SK-N-SH (cell line): ENCODE measurements at regions not wholly inside any gene's neighbourhood (a gene's known extent, or its start where the extent isn't known, plus 50 kb on each side); places are given as distances from the start of the nearest gene placed in this dataset.
"Not testable (repeated sequence)": the region's sequence is repeated elsewhere in the genome, so short reads cannot be mapped to it uniquely, and the experiment has no call there.

ENCODE experiments used
- CTCF ChIA-PET: fragments of 300-600, 350-600 bp; formaldehyde crosslinking; extraction: SDS; loops from one replicate; lab custom pipeline; 2021; lab: Yijun Ruan, JAX
- POLR2A ChIA-PET: fragments of 350-600 bp; sonication (Branson Sonifier 250); formaldehyde crosslinking; extraction: SDS; loops from one replicate; lab custom pipeline; 2020; ENCODE audit warnings: antibody characterized with exemption, inconsistent platforms; lab: Yijun Ruan, JAX
- DNase-seq: peaks from one replicate; pipeline ENCODE4 v3.0.0; 2012
- H2AFZ ChIP-seq: fragments of 200-600 bp; sonication (generic); 2 replicates; pipeline ENCODE4 v1.8.1; 2016; ENCODE audit warnings: antibody characterized with exemption, mild to moderate bottlenecking, low read depth
- H3F3A ChIP-seq: fragments of 200-600 bp; sonication (generic); replicated peaks from 2 replicates; pipeline ENCODE3; 2016; ENCODE audit warnings: antibody characterized with exemption, mild to moderate bottlenecking; ENCODE audit not compliant: insufficient read depth
- H3K27ac ChIP-seq, 2 experiments: fragments of 200-500 bp in 1 of 2; fragments of 200-600 bp in 1 of 2; sonication (Bioruptor generic) in 1 of 2; sonication (generic), shearing (Covaris generic) in 1 of 2; 2 replicates each; pipeline versions ENCODE4 v1.5.1 to v1.6.1; 2014 to 2016; ENCODE audit warnings: low read depth in 2 of 2, inconsistent platforms in 1 of 2, low read length in 1 of 2, mild to moderate bottlenecking in 1 of 2, mixed read lengths in 1 of 2
- H3K27me3 ChIP-seq: fragments of 200-600 bp; sonication (generic), shearing (Covaris generic); 2 replicates; pipeline ENCODE4 v1.6.1; 2016; ENCODE audit warnings: mixed run types; ENCODE audit not compliant: insufficient read depth
- H3K36me3 ChIP-seq, 2 experiments: fragments of 200-500 bp in 1 of 2; fragments of 200-600 bp in 1 of 2; sonication (Bioruptor generic) in 1 of 2; sonication (generic) in 1 of 2; replicated peaks in 1 of 2; 2 replicates each; pipeline versions ENCODE3 to v1.5.1; 2014 to 2016; ENCODE audit warnings: low read length in 1 of 2, mild to moderate bottlenecking in 1 of 2; ENCODE audit not compliant: insufficient read depth in 2 of 2, control insufficient read depth in 1 of 2
- H3K4me1 ChIP-seq, 2 experiments: fragments of 200-500 bp in 1 of 2; fragments of 200-600 bp in 1 of 2; sonication (Bioruptor generic) in 1 of 2; sonication (generic), shearing (Covaris generic) in 1 of 2; 2 replicates each; pipeline versions ENCODE4 v1.5.1 to v1.6.1; 2014 to 2016; ENCODE audit warnings: low read depth in 1 of 2, low read length in 1 of 2, mixed run types in 1 of 2; ENCODE audit not compliant: insufficient read depth in 2 of 2, control insufficient read depth in 1 of 2
- H3K4me2 ChIP-seq: fragments of 200-600 bp; sonication (generic), shearing (Covaris generic); 2 replicates; pipeline ENCODE4 v1.6.1; 2017; ENCODE audit warnings: mixed run types
- H3K4me3 ChIP-seq, 2 experiments: fragments of 200-500 bp in 1 of 2; fragments of 200-600 bp in 1 of 2; sonication (Bioruptor generic) in 1 of 2; sonication (generic), shearing (Covaris generic) in 1 of 2; 2 replicates each; pipeline versions ENCODE4 v1.5.1 to v1.8.1; 2014 to 2016; ENCODE audit warnings: low read depth in 2 of 2, inconsistent platforms in 1 of 2, low read length in 1 of 2, mild to moderate bottlenecking in 1 of 2, mixed read lengths in 1 of 2, moderate library complexity in 1 of 2
- H3K79me2 ChIP-seq: fragments of 200-600 bp; sonication (generic); 2 replicates; pipeline ENCODE4 v1.8.1; 2017; ENCODE audit warnings: mild to moderate bottlenecking; ENCODE audit not compliant: insufficient read depth
- H3K9ac ChIP-seq: fragments of 200-600 bp; sonication (generic); 2 replicates; pipeline ENCODE4 v1.6.1; 2017; ENCODE audit warnings: mixed run types
- H3K9me2 ChIP-seq: fragments of 200-600 bp; sonication (generic); 2 replicates; pipeline ENCODE4 v1.6.1; 2017; ENCODE audit warnings: mixed run types
- H3K9me3 ChIP-seq: fragments of 200-600 bp; sonication (generic); 2 replicates; pipeline ENCODE4 v1.6.1; 2017; ENCODE audit warnings: mixed run types, mild to moderate bottlenecking, moderate library complexity
- H4K20me1 ChIP-seq: fragments of 200-600 bp; sonication (generic); 2 replicates; pipeline ENCODE4 v1.6.1; 2017; ENCODE audit warnings: mild to moderate bottlenecking, mixed run types; ENCODE audit not compliant: insufficient read depth
- EP300 ChIP-seq, 2 experiments: IDR thresholded peaks; 2 replicates each; pipeline versions ENCODE4 v1.4.0 to v1.6.1; 2012; ENCODE audit warnings: borderline replicate concordance in 1 of 2, low read depth in 1 of 2, low read length in 1 of 2
- FOSL2 ChIP-seq: IDR thresholded peaks from 2 replicates; pipeline ENCODE4 v1.4.0; 2012; ENCODE audit warnings: low read depth, mild to moderate bottlenecking, moderate library complexity, borderline replicate concordance
- FOXM1 ChIP-seq: IDR thresholded peaks from 2 replicates; pipeline ENCODE4 v1.4.0; 2012; ENCODE audit warnings: low read depth, mild to moderate bottlenecking
- GATA2 ChIP-seq: sonication (generic); formaldehyde crosslinking; IDR thresholded peaks from 2 replicates; pipeline ENCODE4 v1.5.0; 2020; ENCODE audit warnings: mild to moderate bottlenecking, missing genetic modification reagents
- IRF3 ChIP-seq: fragments of 150-350 bp; IDR thresholded peaks from 2 replicates; pipeline ENCODE4 v1.6.1; 2016; ENCODE audit warnings: mild to moderate bottlenecking, low read depth, low read length
- JUND ChIP-seq: IDR thresholded peaks from 2 replicates; pipeline ENCODE4 v1.4.0; 2012
- POLR2AphosphoS5 ChIP-seq: IDR thresholded peaks from 2 replicates; pipeline ENCODE4 v1.6.1; 2012; ENCODE audit warnings: low read depth, low read length
- RCOR1 ChIP-seq: fragments of 150-350 bp; IDR thresholded peaks from 2 replicates; pipeline ENCODE4 v1.6.1; 2017; ENCODE audit warnings: antibody characterized with exemption, low read length
- REST ChIP-seq: IDR thresholded peaks from 2 replicates; pipeline ENCODE4 v1.6.1; 2012; ENCODE audit warnings: mild to moderate bottlenecking, low read depth, low read length, moderate library complexity
- SMC3 ChIP-seq: IDR thresholded peaks from 2 replicates; pipeline ENCODE4 v1.6.1; 2012; ENCODE audit warnings: low read depth, low read length, improper control_type of control experiment
- TCF12 ChIP-seq: IDR thresholded peaks from 2 replicates; pipeline ENCODE4 v1.4.0; 2012
- USF1 ChIP-seq: IDR thresholded peaks from 2 replicates; pipeline ENCODE4 v1.4.0; 2012; ENCODE audit warnings: low read depth, borderline replicate concordance
- YY1 ChIP-seq: IDR thresholded peaks from 2 replicates; pipeline ENCODE4 v1.4.0; 2012; ENCODE audit warnings: low read depth, mild to moderate bottlenecking
- whole genome bisulfite sequencing: methylation state at CpG from one replicate; pipeline ENCODE4 v1.1.6; 2017; ENCODE audit warnings: low lambda C conversion rate; 5-methylcytosine and 5-hydroxymethylcytosine counted together

DNA sequence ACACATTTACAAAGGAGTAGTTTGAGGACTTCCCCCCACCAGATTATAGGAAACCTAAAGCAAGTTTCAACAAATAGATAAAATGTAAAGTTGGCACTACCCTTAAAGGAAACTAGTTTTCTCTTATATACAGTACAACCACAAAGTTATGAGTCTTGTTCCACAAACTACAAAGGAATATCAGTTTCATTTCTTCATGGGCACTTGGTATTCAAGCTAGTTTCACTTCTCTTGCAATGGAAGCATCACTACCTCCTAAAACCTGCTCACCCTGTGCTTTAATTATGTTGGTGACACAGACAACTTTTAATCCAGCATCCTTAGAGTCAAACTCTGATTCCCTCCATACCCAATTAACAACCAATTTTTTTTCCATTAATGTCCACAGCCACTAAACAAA lies 707.0 kb downstream of the ROBO2 start:
- TF ChIP-seq JUND (no peak), USF1 (no peak), RCOR1 (no peak), IRF3 (no peak), POLR2AphosphoS5 (no peak), REST (no peak), EP300 (IDR thresholded peaks at IDR 0.05; ENCODE audit: borderline replicate concordance in 1 of 2, low read depth in 1 of 2, low read length in 1 of 2) (no peak), GATA2 (CRISPR knock-in tag) (no peak), YY1 (no peak), FOSL2 (no peak), FOXM1 (no peak), TCF12 (no peak), SMC3 (no peak)
- Histone ChIP-seq H3K27ac (no peak overlapping the region), H3K27me3 (no peaks in the 10 kb centered on the region), H3K9me3 (no peaks in the 10 kb centered on the region), H3K79me2 (no peaks in the 10 kb centered on the region), H4K20me1 (no peaks in the 10 kb centered on the region), H3F3A (no peaks in the 10 kb centered on the region), H3K36me3 (no peaks in the 10 kb centered on the region), H3K9me2 (no peaks in the 10 kb centered on the region), H2AFZ (no peak overlapping the region), H3K4me3 (no peak overlapping the region), H3K9ac (no peak overlapping the region), H3K4me1 (no peaks in the 10 kb centered on the region), H3K4me2 (no peak overlapping the region)
- CTCF ChIA-PET = no interaction called here
- POLR2A ChIA-PET = no interaction called here
- no peak for DNase-seq

GRCh38 chr3:77756397-77756975 lies 716.6 kb downstream of the ROBO2 start:
- H3K36me3 ChIP-seq, H3K4me3 ChIP-seq, H3K27me3 ChIP-seq, H3K9ac ChIP-seq, H3K9me2 ChIP-seq, H4K20me1 ChIP-seq, H3K4me1 ChIP-seq, H3K79me2 ChIP-seq, H2AFZ ChIP-seq, POLR2A ChIA-PET, H3F3A ChIP-seq, H3K9me3 ChIP-seq, DNase-seq, H3K4me2 ChIP-seq, H3K27ac ChIP-seq: not testable (repeated sequence)
- WGBS = 25% methylated on average over 6 of the region's 6 CpGs
- CTCF ChIA-PET = interaction anchor here (1.2 kb wide), 1 partner anchor 40 kb away, joined by 3 read pairs; no protein-coding TSS in a partner anchor
